ENCODE measurements at regions not wholly inside any gene's neighbourhood (a gene's known extent, or its start where the extent isn't known, plus 50 kb on each side); places are given as distances from the start of the nearest gene placed in this dataset.

- TF ChIP-seq ZNF8 (CRISPR knock-in tag; IDR thresholded peaks at IDR 0.05) (no peak), OSR1 (CRISPR knock-in tag; IDR thresholded peaks at IDR 0.05) (no peak), ZFP30 (CRISPR knock-in tag; IDR thresholded peaks at IDR 0.05) (no peak), RARB (CRISPR knock-in tag; IDR thresholded peaks at IDR 0.05) (no peak), SNAI2 (CRISPR knock-in tag; IDR thresholded peaks at IDR 0.05) (no peak), ZNF70 (CRISPR knock-in tag; IDR thresholded peaks at IDR 0.05) (no peak), ISL1 (CRISPR knock-in tag; IDR thresholded peaks at IDR 0.05) (no peak), BACH2 (CRISPR knock-in tag; IDR thresholded peaks at IDR 0.05; ENCODE audit: borderline replicate concordance) (no peak)
- ATAC-seq, result no peak
Measured at GRCh38 chr9:26753971-26754370, 138.6 kb downstream of the CAAP1 start.

DNA sequence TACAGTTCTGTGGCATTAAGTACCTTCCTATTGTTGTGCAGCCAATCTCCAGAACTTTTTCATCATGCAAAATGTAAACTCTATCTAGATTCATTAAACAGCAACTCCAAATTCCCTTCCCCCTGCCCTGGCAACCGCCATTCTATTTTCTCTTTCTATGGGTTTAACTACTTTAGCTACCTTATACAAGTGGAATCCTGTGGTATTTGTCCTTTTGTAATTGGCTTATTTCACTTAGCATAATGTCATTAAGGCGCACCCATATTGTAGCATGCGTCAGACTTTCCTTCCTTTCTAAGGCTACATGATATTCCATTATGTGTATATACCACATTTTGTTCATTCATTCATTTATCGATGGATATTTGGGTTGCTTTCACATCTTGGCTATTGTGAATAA, 142.4 kb downstream of the CAAP1 start:
- TF ChIP-seq CREB5 (CRISPR knock-in tag; IDR thresholded peaks at IDR 0.05; ENCODE audit: low read depth), result no peak
- TF ChIP-seq ARNTL (CRISPR knock-in tag; IDR thresholded peaks at IDR 0.05; ENCODE audit: borderline replicate concordance, low read depth), result no peak
- TF ChIP-seq ZC3H10 (CRISPR knock-in tag; IDR thresholded peaks at IDR 0.05), result no peak
- no peak for TF ChIP-seq ZNF8 (CRISPR knock-in tag; IDR thresholded peaks at IDR 0.05)
- TF ChIP-seq ISL1 (CRISPR knock-in tag; IDR thresholded peaks at IDR 0.05), result no peak
- no peak for TF ChIP-seq RARB (CRISPR knock-in tag; IDR thresholded peaks at IDR 0.05)
- TF ChIP-seq TOX (CRISPR knock-in tag; IDR thresholded peaks at IDR 0.05; ENCODE audit: borderline replicate concordance), result no peak
- TF ChIP-seq BACH2 (CRISPR knock-in tag; IDR thresholded peaks at IDR 0.05; ENCODE audit: borderline replicate concordance), result no peak
- no peak for TF ChIP-seq ESRRG (CRISPR knock-in tag; IDR thresholded peaks at IDR 0.05)
- no peak for TF ChIP-seq ZNF70 (CRISPR knock-in tag; IDR thresholded peaks at IDR 0.05)
- no peak for TF ChIP-seq SNAI2 (CRISPR knock-in tag; IDR thresholded peaks at IDR 0.05)

DNA sequence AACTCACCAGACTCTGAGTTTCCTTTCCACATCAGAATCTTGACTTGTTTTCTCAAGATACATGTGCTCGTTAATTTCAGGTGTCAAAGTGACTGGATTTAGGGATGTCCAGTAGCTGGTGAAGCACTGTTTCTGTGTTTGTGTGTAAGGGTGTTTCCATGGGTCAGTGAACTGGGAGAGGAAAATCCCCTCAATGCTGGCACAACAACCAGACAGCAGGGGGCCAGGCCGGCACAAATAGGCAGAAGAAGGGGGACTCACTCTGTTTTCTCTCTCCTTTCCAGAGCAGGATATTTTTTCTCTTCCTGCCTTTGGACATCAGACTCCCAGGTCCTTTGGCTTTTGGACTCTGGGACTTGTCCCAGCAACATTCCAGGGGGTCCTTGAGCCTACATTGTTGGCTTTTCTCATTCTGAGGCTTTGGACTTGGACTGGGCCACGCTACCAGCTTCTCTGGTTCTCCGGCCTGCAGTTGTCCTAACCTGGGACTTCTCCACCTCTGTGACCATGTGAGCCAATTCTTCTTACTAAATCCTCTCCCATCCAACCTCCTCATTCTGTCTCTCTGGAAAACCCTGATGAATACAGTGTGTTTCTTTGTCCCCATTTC, 144.0 kb downstream of the CAAP1 start:
- no peak for ATAC-seq
- TF ChIP-seq ZFP30 (CRISPR knock-in tag; IDR thresholded peaks at IDR 0.05) (no peak), CREB5 (CRISPR knock-in tag; IDR thresholded peaks at IDR 0.05; ENCODE audit: low read depth) (no peak), ZNF70 (CRISPR knock-in tag; IDR thresholded peaks at IDR 0.05) (no peak)

More for the DNA sequence above, 142.4 kb downstream of the CAAP1 start:
- no peak for ATAC-seq

- ATAC-seq, result no peak
- no peak for TF ChIP-seq ISL1 (CRISPR knock-in tag; IDR thresholded peaks at IDR 0.05)
- no peak for TF ChIP-seq ZNF8 (CRISPR knock-in tag; IDR thresholded peaks at IDR 0.05)
- TF ChIP-seq RARB (CRISPR knock-in tag; IDR thresholded peaks at IDR 0.05), result no peak
- no peak for TF ChIP-seq CSRNP3 (CRISPR knock-in tag; IDR thresholded peaks at IDR 0.05)
- no peak for TF ChIP-seq PPARA (CRISPR knock-in tag; IDR thresholded peaks at IDR 0.05; ENCODE audit: borderline replicate concordance)
Measured at GRCh38 chr9:26747611-26748010, 145.0 kb downstream of the CAAP1 start.

- no peak for TF ChIP-seq ZFP3 (CRISPR knock-in tag; IDR thresholded peaks at IDR 0.05)
- TF ChIP-seq ZC3H10 (CRISPR knock-in tag; IDR thresholded peaks at IDR 0.05), result no peak
- TF ChIP-seq RARB (CRISPR knock-in tag; IDR thresholded peaks at IDR 0.05), result no peak
- no peak for TF ChIP-seq CSRNP3 (CRISPR knock-in tag; IDR thresholded peaks at IDR 0.05)
- no peak for TF ChIP-seq TOX (CRISPR knock-in tag; IDR thresholded peaks at IDR 0.05; ENCODE audit: borderline replicate concordance)
- no peak for TF ChIP-seq ARNTL (CRISPR knock-in tag; IDR thresholded peaks at IDR 0.05; ENCODE audit: borderline replicate concordance, low read depth)
- no peak for TF ChIP-seq TCF4 (CRISPR knock-in tag; IDR thresholded peaks at IDR 0.05; ENCODE audit: borderline replicate concordance)
- no peak for TF ChIP-seq CSDC2 (CRISPR knock-in tag; IDR thresholded peaks at IDR 0.05)
- ATAC-seq, result no peak
Measured at GRCh38 chr9:26746357-26747072, 146.1 kb downstream of the CAAP1 start.

All from SK-N-SH treated with all-trans-retinoic acid at 6 μM for 48 hours (cell line).